H1 (cell line): ENCODE measurements at regions not wholly inside any gene's neighbourhood (a gene's known extent, or its start where the extent isn't known, plus 50 kb on each side); places are given as distances from the start of the nearest gene placed in this dataset.
A peak's percentile ranks its signal among the peaks of the same experiment; 100 is the strongest.

Experiments used
- CTCF ChIA-PET: fragments of 300-600 bp; sonication (Branson Sonifier 250); formaldehyde crosslinking; loops from one replicate; lab custom pipeline; 2021; ENCODE audit not compliant: partially characterized antibody; lab: Charles Lee
- POLR2A ChIA-PET: fragments of 300-600 bp; sonication (Branson Sonifier 250); formaldehyde crosslinking; loops from one replicate; lab custom pipeline; 2021; ENCODE audit warnings: inconsistent platforms; ENCODE audit not compliant: partially characterized antibody; lab: Charles Lee
- DNase-seq, 2 experiments: peaks; one replicate each; pipeline versions ENCODE4 v3.0.0 to v3.0.0-alpha.2; 2010 to 2022; ENCODE audit warnings: low spot score in 2 of 2, low read depth in 1 of 2, mixed read lengths in 1 of 2
- FAIRE-seq: peaks from 2 replicates; lab custom pipeline; 2011; peaks lifted over from hg19 to GRCh38; lab: Jason Lieb, UNC
- H2AFZ ChIP-seq: 2 replicates; pipeline ENCODE4 v1.8.1; 2012; ENCODE audit warnings: low read length, inconsistent platforms
- H2AK5ac ChIP-seq: 2 replicates; pipeline ENCODE4 v1.6.1; 2013; ENCODE audit warnings: low read depth, low read length
- H2BK120ac ChIP-seq: replicated peaks from 2 replicates; pipeline ENCODE3; 2013; ENCODE audit warnings: low read depth, low read length, inconsistent platforms
- H2BK12ac ChIP-seq: 2 replicates; pipeline ENCODE4 v1.6.1; 2013; ENCODE audit warnings: low read depth, low read length
- H2BK15ac ChIP-seq: 2 replicates; pipeline ENCODE4 v1.6.1; 2013; ENCODE audit warnings: low read length
- H2BK20ac ChIP-seq: 2 replicates; pipeline ENCODE4 v1.6.1; 2013; ENCODE audit warnings: low read length
- H2BK5ac ChIP-seq: 2 replicates; pipeline ENCODE4 v1.6.1; 2013; ENCODE audit warnings: low read depth, low read length
- H3K14ac ChIP-seq: 2 replicates; pipeline ENCODE4 v1.6.1; 2013; ENCODE audit warnings: inconsistent platforms; ENCODE audit not compliant: insufficient read length
- H3K18ac ChIP-seq: 2 replicates; pipeline ENCODE4 v1.6.1; 2013; ENCODE audit warnings: low read length; ENCODE audit errors: extremely low read depth
- H3K23ac ChIP-seq: 2 replicates; pipeline ENCODE4 v1.6.1; 2013; ENCODE audit warnings: inconsistent platforms; ENCODE audit not compliant: insufficient read length
- H3K23me2 ChIP-seq: 2 replicates; pipeline ENCODE4 v1.6.1; 2013; ENCODE audit warnings: low read depth, low read length
- H3K27ac ChIP-seq: 2 replicates; pipeline ENCODE4 v1.6.1; 2011; ENCODE audit warnings: low read depth, low read length, inconsistent platforms
- H3K27me3 ChIP-seq, 4 experiments: replicated peaks in 1 of 4; 1 replicate in 1 of 4; 2 replicates in 3 of 4; pipeline versions ENCODE4 v1.6.1 to v1.8.1; 2011 to 2013; ENCODE audit warnings: low read length in 3 of 4, mild to moderate bottlenecking in 3 of 4, inconsistent platforms in 2 of 4, mixed read lengths in 2 of 4, moderate library complexity in 1 of 4; ENCODE audit not compliant: control insufficient read depth in 3 of 4, insufficient read depth in 3 of 4; ENCODE audit errors: extremely low read depth in 1 of 4
- H3K36me3 ChIP-seq, 4 experiments: 2 replicates each; pipeline versions ENCODE4 v1.6.1 to v1.8.1; 2011 to 2013; ENCODE audit warnings: mild to moderate bottlenecking in 4 of 4, low read length in 3 of 4, moderate library complexity in 2 of 4, control low read depth in 1 of 4, inconsistent platforms in 1 of 4; ENCODE audit not compliant: insufficient read depth in 4 of 4, control insufficient read depth in 2 of 4
- H3K4ac ChIP-seq: replicated peaks from 2 replicates; pipeline ENCODE3; 2013; ENCODE audit warnings: low read length, low read depth, mixed read lengths, inconsistent platforms; ENCODE audit not compliant: insufficient read length
- H3K4me1 ChIP-seq, 4 experiments: replicated peaks in 1 of 4; 1 replicate in 1 of 4; 2 replicates in 3 of 4; pipeline versions ENCODE4 v1.6.1 to v1.8.1; 2011 to 2013; ENCODE audit warnings: low read length in 3 of 4, inconsistent platforms in 2 of 4, mixed read lengths in 1 of 4; ENCODE audit not compliant: insufficient read depth in 4 of 4, control insufficient read depth in 3 of 4
- H3K4me2 ChIP-seq, 2 experiments: 2 replicates each; pipeline versions ENCODE4 v1.6.1 to v1.8.1; 2011 to 2013; ENCODE audit warnings: low read depth in 2 of 2, low read length in 2 of 2, control low read depth in 1 of 2, inconsistent platforms in 1 of 2, mild to moderate bottlenecking in 1 of 2; ENCODE audit not compliant: insufficient read depth in 1 of 2
- H3K4me3 ChIP-seq, 4 experiments: fragments of 200-600, 300-600 bp in 1 of 4; sonication (generic), shearing (Covaris generic), sonication (Bioruptor Twin) in 1 of 4; 2 replicates each; pipeline versions ENCODE4 v1.5.1 to v1.8.1; 2011 to 2016; ENCODE audit warnings: low read length in 4 of 4, low read depth in 3 of 4, control low read depth in 2 of 4, inconsistent platforms in 2 of 4, mild to moderate bottlenecking in 2 of 4, mixed read lengths in 1 of 4, moderate library complexity in 1 of 4; ENCODE audit not compliant: insufficient read depth in 2 of 4; ENCODE audit errors: extremely low read depth in 1 of 4
- H3K56ac ChIP-seq: replicated peaks from 2 replicates; pipeline ENCODE3; 2013; ENCODE audit warnings: low read depth, mild to moderate bottlenecking, mixed read lengths, low read length, inconsistent platforms; ENCODE audit not compliant: insufficient read length
- H3K79me1 ChIP-seq: 2 replicates; pipeline ENCODE4 v1.6.1; 2013; ENCODE audit warnings: low read depth, low read length, control low read depth
- H3K79me2 ChIP-seq, 2 experiments: 2 replicates each; pipeline versions ENCODE4 v1.6.1 to v1.8.1; 2012 to 2013; ENCODE audit warnings: low read length in 2 of 2, mild to moderate bottlenecking in 2 of 2, inconsistent platforms in 1 of 2; ENCODE audit not compliant: insufficient read depth in 2 of 2, control insufficient read depth in 1 of 2
- H3K9ac ChIP-seq, 4 experiments: replicated peaks in 1 of 4; 1 replicate in 1 of 4; 2 replicates in 3 of 4; pipeline versions ENCODE4 v1.6.1 to v1.8.1; 2011 to 2013; ENCODE audit warnings: low read depth in 3 of 4, low read length in 3 of 4, control low read depth in 2 of 4, mild to moderate bottlenecking in 2 of 4, moderate library complexity in 2 of 4, inconsistent platforms in 1 of 4; ENCODE audit errors: extremely low read depth in 1 of 4
- H3K9me3 ChIP-seq, 2 experiments: 2 replicates each; pipeline versions ENCODE4 v1.6.1 to v1.8.1; 2012 to 2013; ENCODE audit warnings: mild to moderate bottlenecking in 2 of 2, moderate library complexity in 2 of 2, control low read depth in 1 of 2, inconsistent platforms in 1 of 2, low read depth in 1 of 2, low read length in 1 of 2, mixed read lengths in 1 of 2; ENCODE audit not compliant: insufficient read depth in 2 of 2
- H4K20me1 ChIP-seq, 2 experiments: replicated peaks in 1 of 2; 2 replicates each; pipeline versions ENCODE3 to v1.8.1; 2011 to 2013; ENCODE audit warnings: inconsistent platforms in 2 of 2, low read length in 2 of 2, mild to moderate bottlenecking in 1 of 2; ENCODE audit not compliant: insufficient read depth in 2 of 2, control insufficient read depth in 1 of 2
- H4K5ac ChIP-seq: 2 replicates; pipeline ENCODE4 v1.6.1; 2013; ENCODE audit warnings: low read length, low read depth, mixed read lengths, inconsistent platforms; ENCODE audit not compliant: insufficient read length
- H4K8ac ChIP-seq: 2 replicates; pipeline ENCODE4 v1.8.0; 2013; ENCODE audit warnings: mild to moderate bottlenecking, moderate library complexity, low read length, inconsistent platforms; ENCODE audit not compliant: insufficient read depth; ENCODE audit errors: extremely low read depth
- H4K91ac ChIP-seq: replicated peaks from 2 replicates; pipeline ENCODE3; 2013; ENCODE audit warnings: low read length, mixed read lengths, inconsistent platforms; ENCODE audit not compliant: insufficient read length
- CTBP2 ChIP-seq: IDR thresholded peaks from 2 replicates; pipeline ENCODE4 v1.7.0; 2011; ENCODE audit warnings: borderline replicate concordance, mild to moderate bottlenecking, moderate library complexity, mixed read lengths, low read length; ENCODE audit not compliant: insufficient read depth, insufficient read length
- RAD21 ChIP-seq, 2 experiments: IDR thresholded peaks in 1 of 2; conservative IDR thresholded peaks in 1 of 2; 2 replicates each; pipeline ENCODE4 v1.6.1; 2011; ENCODE audit warnings: low read depth in 2 of 2, low read length in 2 of 2, improper control_type of control experiment in 1 of 2, inconsistent platforms in 1 of 2, mild to moderate bottlenecking in 1 of 2, moderate library complexity in 1 of 2
- WGBS, 2 experiments: shearing (Covaris generic) in 1 of 2; methylation state at CpG; one replicate each; pipeline versions ENCODE4 v1.1.6 to v1.1.7; 2013 to 2015; ENCODE audit warnings: low lambda C conversion rate in 2 of 2, mixed read lengths in 2 of 2, inconsistent platforms in 1 of 2, low coverage in 1 of 2, missing lambda C conversion rate in 1 of 2; ENCODE audit not compliant: insufficient replicate concordance in 2 of 2, insufficient coverage in 1 of 2, insufficient read length in 1 of 2; ENCODE audit errors: extremely low coverage in 1 of 2, missing lambda C conversion rate in 1 of 2; 5-methylcytosine and 5-hydroxymethylcytosine counted together
- TF ChIP-seq, protein P1 (sequence below), 3 experiments: IDR thresholded peaks; 1 replicate in 2 of 3; 2 replicates in 1 of 3; pipeline versions ENCODE4 v1.5.1 to v1.6.1; 2011; ENCODE audit warnings: low read length in 3 of 3, mild to moderate bottlenecking in 3 of 3, inconsistent platforms in 2 of 3, low read depth in 1 of 3, moderate library complexity in 1 of 3; ENCODE audit not compliant: insufficient read depth in 1 of 3; ENCODE audit errors: control extremely low read depth in 1 of 3
- TF ChIP-seq, protein P2 (sequence below): IDR thresholded peaks from 2 replicates; pipeline ENCODE4 v1.6.1; 2012; ENCODE audit warnings: low read length, inconsistent platforms

DNA sequence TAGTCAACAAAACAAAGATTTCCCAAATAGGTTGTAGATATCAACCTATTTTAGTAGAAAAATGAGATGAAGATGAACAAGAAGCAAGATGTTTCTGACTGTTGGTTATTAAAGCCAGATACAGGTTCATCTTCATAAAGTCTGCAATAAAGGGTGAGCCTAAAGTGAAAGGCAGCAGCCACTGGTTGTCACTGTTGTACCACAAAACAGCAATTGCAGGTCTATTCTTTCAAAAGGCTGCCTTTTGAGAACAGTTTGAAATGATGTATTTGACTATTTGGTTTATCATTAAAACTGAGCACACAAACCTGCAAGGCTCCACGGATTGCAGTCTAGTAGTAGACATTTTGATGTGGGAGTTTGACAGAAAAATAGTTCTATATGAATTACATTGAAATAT lies 543.4 kb downstream of the GBE1 start:
- Histone ChIP-seq H3K79me1 (no peaks in the 10 kb centered on the region), H4K5ac (no peak overlapping the region), H3K18ac (no peak overlapping the region), H3K9ac (no peak overlapping the region), H2BK120ac (no peak overlapping the region), H4K8ac (no peak overlapping the region), H3K23me2 (no peaks in the 10 kb centered on the region), H4K91ac (no peak overlapping the region), H2BK12ac (no peak overlapping the region), H3K9me3 (no peaks in the 10 kb centered on the region), H2BK20ac (no peak overlapping the region), H3K79me2 (no peaks in the 10 kb centered on the region), H4K20me1 (no peaks in the 10 kb centered on the region), H3K4ac (no peak overlapping the region), H3K56ac (no peak overlapping the region), H3K27me3 (no peaks in the 10 kb centered on the region), H2AFZ (no peak overlapping the region), H3K14ac (no peak overlapping the region), H2BK15ac (no peak overlapping the region), H2BK5ac (no peak overlapping the region), H3K36me3 (no peaks in the 10 kb centered on the region), H3K23ac (no peak overlapping the region), H3K4me1 (no peaks in the 10 kb centered on the region), H3K27ac (no peak overlapping the region), H2AK5ac (no peak overlapping the region), H3K4me3 (no peak overlapping the region), H3K4me2 (no peak overlapping the region)
- ChIA-PET CTCF (interaction anchor here (1.0 kb wide), 1 partner anchor 474 kb away, joined by 3 read pairs; no protein-coding TSS in a partner anchor), POLR2A (no interaction called here)
- no peak for DNase-seq
- TF ChIP-seq RAD21 (IDR thresholded peaks at IDR 0.05 in 1 of 2, conservative IDR thresholded peaks at IDR 0.05 in 1 of 2; ENCODE audit: low read depth in 2 of 2, low read length in 2 of 2) (peak; percentile 85 to 86), CTBP2 (no peak)
- TF ChIP-seq, protein P1, sequence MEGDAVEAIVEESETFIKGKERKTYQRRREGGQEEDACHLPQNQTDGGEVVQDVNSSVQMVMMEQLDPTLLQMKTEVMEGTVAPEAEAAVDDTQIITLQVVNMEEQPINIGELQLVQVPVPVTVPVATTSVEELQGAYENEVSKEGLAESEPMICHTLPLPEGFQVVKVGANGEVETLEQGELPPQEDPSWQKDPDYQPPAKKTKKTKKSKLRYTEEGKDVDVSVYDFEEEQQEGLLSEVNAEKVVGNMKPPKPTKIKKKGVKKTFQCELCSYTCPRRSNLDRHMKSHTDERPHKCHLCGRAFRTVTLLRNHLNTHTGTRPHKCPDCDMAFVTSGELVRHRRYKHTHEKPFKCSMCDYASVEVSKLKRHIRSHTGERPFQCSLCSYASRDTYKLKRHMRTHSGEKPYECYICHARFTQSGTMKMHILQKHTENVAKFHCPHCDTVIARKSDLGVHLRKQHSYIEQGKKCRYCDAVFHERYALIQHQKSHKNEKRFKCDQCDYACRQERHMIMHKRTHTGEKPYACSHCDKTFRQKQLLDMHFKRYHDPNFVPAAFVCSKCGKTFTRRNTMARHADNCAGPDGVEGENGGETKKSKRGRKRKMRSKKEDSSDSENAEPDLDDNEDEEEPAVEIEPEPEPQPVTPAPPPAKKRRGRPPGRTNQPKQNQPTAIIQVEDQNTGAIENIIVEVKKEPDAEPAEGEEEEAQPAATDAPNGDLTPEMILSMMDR (IDR thresholded peaks at IDR 0.05; ENCODE audit: control extremely low read depth in 1 of 3, insufficient read depth in 1 of 3, low read depth in 1 of 3, low read length in 3 of 3), result peak in 2 of 3 experiments; percentile 57 to 65; a peak in 3 of 4 replicates
- TF ChIP-seq, protein P2, sequence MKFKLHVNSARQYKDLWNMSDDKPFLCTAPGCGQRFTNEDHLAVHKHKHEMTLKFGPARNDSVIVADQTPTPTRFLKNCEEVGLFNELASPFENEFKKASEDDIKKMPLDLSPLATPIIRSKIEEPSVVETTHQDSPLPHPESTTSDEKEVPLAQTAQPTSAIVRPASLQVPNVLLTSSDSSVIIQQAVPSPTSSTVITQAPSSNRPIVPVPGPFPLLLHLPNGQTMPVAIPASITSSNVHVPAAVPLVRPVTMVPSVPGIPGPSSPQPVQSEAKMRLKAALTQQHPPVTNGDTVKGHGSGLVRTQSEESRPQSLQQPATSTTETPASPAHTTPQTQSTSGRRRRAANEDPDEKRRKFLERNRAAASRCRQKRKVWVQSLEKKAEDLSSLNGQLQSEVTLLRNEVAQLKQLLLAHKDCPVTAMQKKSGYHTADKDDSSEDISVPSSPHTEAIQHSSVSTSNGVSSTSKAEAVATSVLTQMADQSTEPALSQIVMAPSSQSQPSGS, result no peak
- 46% methylated on average over 1 of the region's 1 CpG; no CpG with 5 or more reads in 1 of the 2 experiments for WGBS, 2 experiments
- peak; percentile 58 for FAIRE-seq
